Activated CD4-positive, alpha-beta T cell treated with anti-CD3 and anti-CD28 coated beads for 4 hours (primary cell): ENCODE measurements at regions not wholly inside any gene's neighbourhood (a gene's known extent, or its start where the extent isn't known, plus 50 kb on each side); places are given as distances from the start of the nearest gene placed in this dataset.
"Not testable (repeated sequence)": the region's sequence is repeated elsewhere in the genome, so short reads cannot be mapped to it uniquely, and the experiment has no call there.

Experiments
- DNase-seq, 2 donors: peaks; one replicate each; pipeline ENCODE4 v3.0.0-alpha.2; 2020

DNA sequence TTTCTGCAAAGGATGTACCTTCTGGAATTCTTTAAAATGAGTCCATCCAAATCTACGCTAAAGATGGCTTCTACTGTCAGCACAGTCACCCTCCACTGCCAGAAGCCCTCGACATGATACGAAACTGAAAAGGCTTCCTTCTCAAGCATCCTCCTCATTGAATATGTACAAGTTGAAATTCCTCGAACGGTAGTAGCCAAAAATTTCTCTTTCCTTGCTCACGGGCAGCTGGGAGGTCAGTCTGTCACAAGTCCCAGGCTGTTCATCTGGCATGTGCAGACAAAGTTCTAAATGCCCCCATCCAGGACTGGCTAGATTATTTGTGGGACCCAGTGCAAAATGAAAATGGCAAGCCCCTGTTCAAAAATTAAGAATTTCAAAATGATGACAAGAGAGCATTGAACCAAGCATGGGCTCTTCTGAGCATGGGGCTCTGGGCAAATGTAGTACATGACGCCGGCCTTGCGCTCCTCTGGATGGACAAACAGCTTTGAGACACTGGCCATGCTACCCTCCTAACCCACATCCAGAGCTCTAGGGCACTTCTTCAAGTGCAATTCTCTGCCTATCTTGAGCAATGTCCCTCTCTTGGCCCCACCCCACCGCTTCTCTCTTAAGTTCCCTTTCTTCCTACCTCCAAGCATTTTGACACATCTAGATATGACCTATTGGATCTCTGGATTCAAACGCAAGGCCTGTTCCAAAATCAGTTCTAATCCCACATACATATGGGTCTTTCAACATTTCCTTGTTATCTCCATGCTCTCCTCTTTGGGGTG lies 78.9 kb upstream of the FLT1 start:
- no peak for DNase-seq

DNA sequence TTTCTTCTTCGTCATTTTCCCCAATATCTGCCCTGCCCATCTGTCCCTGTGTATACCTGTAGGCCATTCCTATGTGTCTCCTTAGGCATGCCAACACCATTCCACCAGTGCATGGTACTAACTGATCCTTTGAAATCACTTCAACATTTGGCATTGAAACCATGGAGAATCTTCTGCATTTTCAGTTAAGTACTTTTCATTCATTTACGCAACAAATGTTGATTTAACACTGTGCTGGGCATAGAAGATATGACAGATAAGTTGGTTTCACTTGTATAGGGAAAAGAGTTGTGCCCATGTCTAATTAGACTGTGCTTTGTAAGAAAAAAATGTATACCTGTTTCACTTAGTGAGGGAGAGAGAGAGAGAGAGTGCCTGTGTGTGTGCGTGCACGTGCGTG lies 77.9 kb upstream of the FLT1 start:
- no peak for DNase-seq

DNA sequence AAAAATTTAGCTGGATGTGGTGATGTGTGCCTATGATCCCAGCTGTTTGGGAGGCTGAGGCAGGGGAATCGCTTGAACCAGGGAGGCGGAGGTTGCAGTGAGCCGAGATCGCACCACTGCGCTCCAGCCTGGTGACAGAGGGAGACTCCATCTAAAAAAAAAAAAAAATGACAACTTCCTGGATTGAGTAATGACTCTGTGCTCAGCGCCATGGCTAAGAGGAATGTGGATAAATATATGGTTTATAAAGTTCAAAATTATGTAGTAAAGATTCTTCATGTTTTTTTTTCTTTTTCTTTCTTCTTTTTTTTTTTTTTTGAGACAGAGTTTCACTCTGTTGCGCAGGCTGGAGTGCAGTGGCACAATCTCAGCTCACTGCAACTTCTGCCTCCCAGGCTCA lies 75.4 kb upstream of the FLT1 start:
- not testable (repeated sequence) for DNase-seq

DNA sequence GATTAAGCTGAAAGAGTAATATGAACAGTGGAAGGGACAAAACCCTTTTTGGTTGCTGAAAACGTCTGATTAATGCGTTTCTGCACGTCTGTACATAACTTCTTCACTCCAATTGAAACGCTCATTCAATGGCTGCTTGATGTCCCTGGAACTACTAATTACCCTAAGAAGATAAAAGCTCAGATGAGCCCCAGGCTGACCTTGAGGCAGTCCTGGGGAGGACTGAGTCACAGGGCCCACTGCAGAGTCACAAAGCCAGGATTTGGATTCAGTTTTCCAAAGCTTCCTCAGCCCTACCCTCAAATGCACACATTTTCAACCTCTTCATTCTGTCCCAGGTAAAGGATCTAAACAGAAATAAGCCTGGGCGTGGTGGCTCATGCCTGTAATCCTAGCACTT lies 75.0 kb upstream of the FLT1 start:
- DNase-seq = no peak

DNA sequence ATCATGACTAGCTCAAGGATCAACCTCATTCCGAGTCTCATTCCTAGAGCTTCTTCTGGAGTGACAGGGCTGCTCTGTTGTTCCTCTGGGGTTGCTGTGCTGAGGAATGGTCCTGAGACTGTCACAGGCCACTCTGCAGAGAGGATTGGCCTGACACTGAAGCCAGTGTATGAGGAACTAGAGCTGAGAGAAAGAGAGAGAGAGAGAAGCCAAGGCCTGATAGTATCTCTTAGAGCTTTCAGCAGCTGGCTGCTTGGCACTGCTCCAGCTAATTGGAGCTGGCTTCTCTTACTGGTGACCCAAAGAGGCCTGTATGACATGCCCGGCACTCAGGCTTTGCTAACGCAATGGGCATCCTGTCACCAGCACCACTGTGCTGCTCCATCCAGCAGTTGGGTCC lies 73.4 kb upstream of the FLT1 start:
- DNase-seq = no peak

DNA sequence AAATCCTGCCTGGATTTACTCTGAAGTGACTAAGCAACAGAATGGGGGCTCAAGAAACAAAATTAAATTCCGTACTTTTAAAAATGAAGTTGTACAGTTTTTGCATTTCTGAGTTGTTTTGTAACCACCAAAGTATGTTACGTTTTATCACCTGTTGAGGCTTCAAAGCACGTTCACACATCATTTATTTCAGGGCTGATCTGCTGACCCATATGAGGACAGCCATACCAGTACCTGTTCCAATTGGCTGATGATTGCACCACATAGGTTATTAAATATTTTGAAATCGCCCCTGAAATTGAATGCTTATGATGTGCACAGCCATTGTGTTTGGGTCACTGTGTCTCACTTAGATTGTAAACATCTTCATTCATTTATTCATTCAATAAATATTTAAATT lies 72.0 kb upstream of the FLT1 start:
- DNase-seq = no peak

DNA sequence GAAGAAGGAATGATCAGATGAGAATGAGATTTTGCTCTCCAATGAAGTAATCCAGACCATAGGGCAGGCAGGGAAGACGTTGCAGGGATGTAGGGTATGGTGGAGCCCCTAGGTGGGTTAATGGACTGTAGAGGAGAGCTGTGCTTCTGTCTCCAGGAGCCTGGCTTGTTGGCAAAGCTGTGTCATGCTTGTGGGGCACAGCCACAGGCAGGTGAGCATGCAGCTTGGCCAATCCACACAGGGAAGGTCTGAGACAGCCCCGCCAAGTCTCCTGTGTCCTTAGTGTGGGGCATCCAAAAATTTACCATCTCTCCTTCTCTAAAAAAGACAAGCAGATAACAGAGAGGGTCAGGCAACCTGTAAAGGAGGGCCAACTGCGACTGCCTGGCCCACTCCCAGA lies 71.4 kb upstream of the FLT1 start:
- DNase-seq = no peak

DNA sequence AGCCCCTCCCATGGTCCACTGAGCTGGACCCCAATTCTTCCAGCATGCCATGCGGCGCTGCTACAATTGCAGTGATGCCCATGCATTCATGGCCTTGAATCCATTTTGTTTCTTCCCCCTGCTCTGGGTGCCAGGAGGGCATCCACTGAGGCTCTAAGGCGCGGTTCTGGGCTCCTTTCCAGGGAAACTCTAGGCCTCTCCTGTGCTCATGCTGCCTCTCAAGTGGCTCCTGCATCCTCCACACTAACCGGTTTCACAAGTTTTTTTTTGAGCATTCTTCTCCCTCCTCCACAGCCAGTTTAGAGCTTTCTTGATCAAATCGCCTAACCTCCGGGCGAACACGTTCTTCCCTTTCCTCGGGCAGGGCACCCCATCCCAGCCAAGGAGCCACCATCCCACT lies 69.1 kb upstream of the FLT1 start:
- DNase-seq = no peak

DNA sequence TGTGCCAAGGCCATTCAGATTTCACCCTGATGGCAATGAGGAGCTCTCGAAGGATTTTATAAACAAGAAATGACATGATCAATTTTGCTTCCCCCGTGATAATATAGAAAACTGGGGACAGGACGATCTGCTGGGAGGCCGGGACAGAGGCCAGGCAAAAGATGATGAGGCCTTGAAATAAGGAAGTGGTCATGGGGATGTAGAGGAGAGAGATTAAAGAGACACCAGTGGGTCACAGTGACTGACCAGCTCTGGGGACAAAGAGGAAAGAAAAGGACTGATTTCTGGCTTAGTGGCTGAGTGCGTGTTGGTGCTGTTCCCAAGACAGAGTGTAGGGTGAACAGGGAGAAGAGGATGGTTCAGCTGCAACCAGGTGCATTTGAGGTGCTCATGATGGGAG lies 68.7 kb upstream of the FLT1 start:
- no peak for DNase-seq

DNA sequence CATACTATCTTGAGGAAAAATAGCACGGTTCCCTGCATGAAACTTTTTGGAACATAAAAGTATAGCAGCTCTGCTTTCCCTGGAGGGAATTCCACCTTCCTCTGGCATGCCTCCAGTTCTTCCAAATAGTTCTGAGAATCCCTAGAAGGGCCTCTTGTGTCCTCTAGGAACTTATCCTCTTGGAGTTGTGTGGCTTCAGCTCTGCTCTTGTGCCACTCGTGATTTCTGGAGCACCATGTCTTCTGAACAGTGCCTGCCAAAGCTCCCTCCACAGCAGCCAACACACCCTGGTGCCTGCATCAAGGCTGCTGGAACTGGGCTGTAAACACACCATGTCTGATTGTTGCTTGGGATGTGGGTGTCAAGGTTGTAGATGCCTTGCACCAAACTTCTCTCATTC lies 65.7 kb upstream of the FLT1 start:
- no peak for DNase-seq

DNA sequence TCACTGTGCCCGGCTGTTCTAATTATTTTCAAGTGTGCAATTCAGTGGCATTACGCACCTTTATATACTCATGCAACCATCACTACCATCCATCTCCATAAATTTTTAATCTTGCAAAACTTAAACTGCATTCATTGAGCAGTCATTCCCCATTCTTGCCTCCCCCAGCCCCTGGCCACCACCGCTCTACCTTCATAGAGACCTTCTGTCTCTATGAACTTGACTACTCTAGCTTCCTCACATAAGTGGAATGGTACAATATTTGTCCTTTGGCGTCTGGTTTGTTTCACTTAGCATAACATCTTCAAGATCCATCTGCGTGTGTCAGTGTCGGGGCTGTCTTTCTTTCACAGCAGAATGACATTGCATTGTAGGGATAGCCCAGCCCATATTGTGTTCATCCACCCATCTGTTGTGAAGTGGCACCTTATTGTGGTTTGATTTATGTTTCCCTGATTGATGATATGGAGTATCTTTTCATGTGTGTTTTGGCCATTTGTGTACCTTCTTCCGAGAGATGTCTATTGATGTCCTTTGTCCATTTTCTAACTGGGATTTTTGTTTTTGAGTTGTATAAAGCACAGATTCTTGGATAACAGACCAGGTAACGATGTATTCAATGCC lies 64.8 kb upstream of the FLT1 start:
- no peak for DNase-seq

DNA sequence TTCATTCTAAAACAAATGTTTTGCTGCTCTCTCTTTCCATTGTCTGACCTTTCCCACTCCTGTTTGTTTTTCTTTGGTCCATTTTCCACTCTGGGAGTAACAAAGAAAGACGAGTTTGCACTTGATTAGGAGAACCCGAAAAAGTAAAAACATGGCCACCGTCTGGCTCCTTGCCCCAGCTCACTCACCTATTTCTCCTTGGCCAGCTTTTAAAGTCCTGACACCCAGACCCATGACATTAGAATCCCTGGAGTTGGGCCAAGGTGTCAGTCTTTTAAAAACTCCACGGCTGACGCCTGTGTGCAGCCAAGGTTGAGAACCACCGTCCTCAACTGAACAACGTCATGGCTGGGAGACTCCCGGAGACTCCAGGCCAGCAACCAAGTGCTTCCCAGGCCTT lies 63.6 kb upstream of the FLT1 start:
- no peak for DNase-seq

DNA sequence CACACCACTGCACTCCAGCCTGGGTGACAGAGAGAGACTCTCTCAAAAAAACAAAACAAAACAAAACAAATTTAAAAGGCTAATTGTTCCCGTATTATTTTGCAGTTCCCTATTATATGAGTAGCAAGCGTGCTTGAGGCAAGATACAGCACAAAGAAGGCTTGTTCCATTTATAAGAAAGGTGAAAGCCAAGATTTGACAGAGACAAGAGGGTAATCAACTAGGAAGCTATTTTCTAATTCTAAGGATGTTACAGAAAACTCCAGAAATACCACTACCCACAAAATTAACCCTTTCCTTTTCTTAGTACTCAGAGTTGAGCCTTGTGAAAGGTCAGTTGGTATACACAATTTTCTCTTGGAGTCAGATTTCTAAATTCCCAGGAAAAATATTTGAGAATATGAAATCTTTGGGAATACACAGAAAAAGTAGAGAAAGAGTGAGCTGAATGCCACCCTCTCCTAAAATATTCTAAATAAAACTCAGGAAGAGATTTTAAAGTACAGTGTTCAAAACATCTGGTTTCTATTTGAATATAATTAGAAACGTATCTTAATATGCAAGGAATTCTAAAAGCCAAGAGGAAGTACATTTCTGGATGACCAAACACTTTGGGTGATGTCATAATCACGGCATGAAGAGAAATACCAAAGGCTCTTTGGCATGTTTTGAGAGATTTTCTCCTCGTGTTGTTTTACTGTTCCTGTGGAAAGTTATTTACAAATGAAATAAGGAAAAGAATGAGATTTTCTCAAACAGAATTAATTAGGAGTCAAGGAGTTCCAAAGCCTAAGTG lies 63.0 kb upstream of the FLT1 start:
- no peak for DNase-seq

DNA sequence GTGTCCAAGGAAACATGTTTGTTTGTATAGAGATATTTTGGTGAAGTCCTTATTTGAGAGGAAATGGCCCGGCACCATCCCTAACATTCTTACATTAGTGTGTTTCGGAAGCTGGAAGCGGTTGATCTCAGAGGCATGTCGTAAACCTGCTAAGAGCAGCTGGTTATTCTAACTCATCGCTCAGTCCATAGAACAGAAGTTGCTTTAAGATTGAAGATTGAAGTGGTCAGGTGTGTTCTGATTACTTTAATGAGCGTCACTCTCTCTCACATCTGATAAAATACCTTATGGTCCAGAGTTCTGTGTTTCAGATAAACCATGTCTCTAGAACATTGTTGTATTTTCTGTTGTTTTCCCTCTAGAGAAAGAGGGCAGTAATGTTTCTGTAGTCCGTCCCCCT lies 60.2 kb upstream of the FLT1 start:
- no peak for DNase-seq

DNA sequence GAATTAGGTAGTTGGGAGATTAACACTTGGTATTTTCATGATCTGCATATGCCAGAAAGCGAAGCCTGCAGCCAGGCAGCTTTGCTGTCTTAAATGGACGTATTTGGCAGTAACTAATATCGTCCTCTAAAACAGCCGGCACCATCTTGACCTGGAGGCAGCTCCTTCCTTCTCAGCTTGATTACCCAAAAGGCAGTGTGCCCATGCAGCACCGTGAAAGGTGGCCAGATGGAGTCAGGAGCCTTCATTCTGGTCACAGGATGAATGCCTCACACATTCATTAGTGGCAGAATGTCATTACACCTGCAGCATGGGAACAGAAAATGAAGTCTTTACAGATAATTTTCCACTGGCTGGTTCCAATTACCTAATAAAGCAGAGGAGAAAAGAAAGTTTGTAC lies 59.0 kb upstream of the FLT1 start:
- DNase-seq = no peak

DNA sequence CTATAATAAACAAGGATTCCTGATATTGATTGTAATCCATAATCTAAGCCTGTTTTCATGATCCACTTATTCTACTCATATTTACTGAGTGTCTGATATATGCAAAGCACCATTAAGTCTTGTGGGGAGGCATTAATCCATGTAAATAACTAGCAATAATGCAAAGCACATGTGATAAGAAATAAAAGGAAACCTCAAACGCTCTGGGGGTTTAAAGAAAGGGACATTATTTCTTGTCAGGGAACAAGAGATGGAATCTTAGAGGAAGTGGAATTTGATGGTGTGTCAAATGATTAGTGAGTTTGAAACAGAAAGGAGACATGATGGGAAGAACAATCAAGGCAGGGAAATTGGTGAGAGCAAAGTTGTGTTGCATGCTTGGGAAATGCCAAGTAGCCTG lies 57.4 kb upstream of the FLT1 start:
- no peak for DNase-seq

DNA sequence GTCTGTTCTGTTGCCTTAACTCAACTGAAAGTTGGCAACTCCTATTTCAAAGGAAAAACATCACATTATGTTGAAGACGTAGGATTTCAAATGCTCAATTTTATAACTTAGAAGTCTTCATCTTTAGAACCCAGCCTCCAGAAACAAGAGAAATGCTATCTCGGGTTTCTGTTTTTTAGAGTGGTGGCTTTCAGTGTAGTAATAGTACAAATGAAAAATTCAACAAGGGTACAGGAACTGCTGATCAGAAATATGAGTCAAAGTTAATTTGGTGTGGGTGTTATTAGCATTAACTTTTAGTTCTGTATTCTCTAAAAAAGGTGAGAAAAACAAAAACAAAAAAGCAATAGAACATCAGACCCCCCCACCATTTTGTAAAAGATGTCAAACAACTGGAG lies 56.6 kb upstream of the FLT1 start:
- no peak for DNase-seq

DNA sequence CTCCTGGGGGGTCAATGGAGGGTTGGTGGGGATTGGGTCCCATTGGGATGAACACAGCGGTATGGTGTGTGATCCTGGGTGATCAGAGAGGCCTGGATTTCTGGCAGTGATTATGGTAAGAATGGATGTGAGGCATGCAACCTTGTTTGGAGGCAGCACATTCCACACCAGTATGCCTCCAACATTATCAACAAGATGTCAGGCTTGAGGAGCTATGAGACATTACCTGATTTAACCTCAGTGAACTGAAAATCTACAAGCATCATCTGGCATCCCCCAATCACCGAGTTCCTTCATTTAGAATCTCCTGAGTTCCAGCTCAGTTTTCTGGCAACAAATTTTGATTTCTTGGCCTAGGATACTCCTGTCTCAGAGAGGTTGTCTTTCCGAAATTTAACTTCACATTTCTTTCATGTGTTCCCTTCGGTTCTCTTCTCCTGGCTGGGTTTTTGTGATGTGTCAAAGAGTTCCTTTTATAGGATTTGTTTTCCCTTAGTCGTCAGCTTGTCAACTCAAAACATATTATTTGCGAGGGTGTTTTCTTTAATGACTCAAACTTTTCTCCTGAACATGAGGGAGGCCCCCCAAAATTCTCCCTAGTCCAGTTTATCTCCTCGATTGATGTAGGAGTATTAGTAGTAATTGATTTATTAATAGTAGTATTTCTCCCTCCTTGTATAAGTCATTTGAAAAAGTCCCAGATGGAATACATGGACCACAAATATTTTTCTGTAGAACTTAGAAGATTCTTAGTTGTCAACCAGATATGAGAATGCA lies 56.0 kb upstream of the FLT1 start:
- DNase-seq = no peak

DNA sequence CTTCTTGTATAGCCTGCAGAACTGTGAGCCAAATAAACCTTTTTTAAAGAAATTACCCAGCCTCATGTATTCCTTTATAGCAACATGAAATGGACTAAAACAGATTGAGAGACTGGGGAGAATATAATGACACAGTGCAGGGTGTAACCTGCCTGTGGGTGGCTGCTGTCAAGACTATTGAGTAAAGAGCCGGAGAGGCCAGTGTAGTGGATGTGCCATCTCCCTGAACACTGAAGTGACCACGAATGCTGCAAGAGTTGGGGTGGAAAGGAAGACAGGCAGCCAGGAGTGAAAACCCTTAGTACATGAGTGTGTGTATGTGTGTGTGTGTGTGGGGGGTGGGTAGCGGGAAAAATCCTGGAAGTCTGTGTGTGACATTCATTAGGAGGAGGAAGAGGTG lies 55.2 kb upstream of the FLT1 start:
- no peak for DNase-seq

DNA sequence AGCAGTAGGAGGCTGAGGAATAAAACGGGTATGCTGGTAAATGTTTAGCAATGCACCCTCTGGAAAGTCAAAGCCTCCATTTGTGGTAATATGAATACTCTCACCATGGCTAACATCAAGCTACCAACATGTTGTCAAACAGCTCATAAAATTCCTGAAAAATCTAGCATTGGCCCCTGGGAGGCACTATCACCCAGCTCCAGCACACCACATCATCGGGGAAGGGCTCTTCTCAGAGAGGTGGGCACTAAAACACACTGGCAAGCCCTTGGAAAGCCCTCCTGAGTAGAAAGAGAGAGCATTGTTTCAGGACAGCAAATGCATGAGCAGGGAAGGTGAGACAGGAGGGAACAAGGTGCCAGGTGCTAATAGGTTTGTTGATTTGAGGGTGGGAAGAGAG lies 53.9 kb upstream of the FLT1 start:
- no peak for DNase-seq

DNA sequence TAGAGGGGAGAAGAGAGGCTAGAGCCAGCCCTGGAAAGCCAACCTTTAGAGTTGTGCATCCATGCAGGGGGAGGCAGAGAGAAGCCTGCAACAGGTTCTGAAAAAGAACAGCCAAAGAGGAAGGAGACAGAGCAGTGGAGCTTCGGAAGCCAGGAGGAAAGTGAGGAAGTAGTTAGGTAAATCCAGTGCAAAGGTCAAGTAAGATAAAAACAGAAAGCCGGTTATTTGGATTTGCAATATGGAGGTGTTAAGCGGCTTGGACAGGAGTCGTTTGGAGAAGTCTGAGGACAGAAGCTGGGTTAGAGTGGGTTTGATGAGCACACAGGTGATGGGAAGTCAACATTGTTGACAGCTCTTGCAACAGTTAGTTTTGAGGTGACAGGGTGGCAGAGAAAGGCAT lies 53.5 kb upstream of the FLT1 start:
- DNase-seq = no peak

DNA sequence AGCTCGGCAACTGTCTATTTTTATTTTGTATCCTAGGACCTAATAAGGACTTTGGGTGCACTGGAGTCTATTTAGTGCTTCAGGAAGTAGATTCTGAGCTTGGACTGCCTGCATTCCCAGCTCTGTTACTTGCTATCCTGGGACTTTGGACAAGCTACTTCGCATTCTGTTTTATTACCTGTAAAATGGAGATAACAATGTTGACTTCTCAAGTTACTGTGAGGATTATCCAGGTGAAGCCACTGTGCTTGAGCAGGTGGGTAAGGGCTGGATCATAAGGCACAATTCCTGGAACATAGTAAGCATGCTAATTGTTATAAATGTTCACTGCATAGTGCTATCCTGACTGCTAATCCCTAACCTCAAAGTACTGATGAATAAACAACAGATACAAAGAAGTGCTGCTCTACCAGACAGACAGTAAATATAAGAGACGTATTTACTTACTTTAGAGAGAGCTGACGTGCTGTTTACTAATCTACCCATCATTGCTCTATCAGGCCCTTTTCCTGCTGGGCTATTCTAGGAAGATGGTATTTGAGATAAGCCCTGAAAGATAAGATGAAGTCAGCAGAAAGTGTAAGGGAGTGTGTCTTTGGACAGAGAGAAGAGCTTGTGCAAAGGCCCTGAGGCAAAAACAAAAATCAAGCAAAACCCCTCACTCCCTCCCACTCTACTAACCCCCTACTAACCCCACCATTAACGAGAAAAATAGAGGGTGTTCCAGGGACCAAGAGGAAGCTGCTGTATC lies 50.8 kb upstream of the FLT1 start:
- DNase-seq = no peak
